NCI-H128 (cell line): ENCODE measurements at regions not wholly inside any gene's neighbourhood (a gene's known extent, or its start where the extent isn't known, plus 50 kb on each side); places are given as distances from the start of the nearest gene placed in this dataset.
"Not testable (repeated sequence)": the region's sequence is repeated elsewhere in the genome, so short reads cannot be mapped to it uniquely, and the experiment has no call there.

Experiments
- DNase-seq: peaks from one replicate; lab custom pipeline; 2025; ENCODE audit not compliant: unreplicated experiment; lab: John Stamatoyannopoulos, UW

- no peak for DNase-seq
These were observed 108.5 kb downstream of the KCNK1 start for GRCh38 chr1:233722212-233722979.

- DNase-seq, result no peak
These were observed 109.5 kb downstream of the KCNK1 start for GRCh38 chr1:233723387-233723786.

- DNase-seq, result not testable (repeated sequence)
These were observed 110.3 kb downstream of the KCNK1 start for GRCh38 chr1:233724131-233724631.

- DNase-seq, result no peak
These were observed 111.5 kb downstream of the KCNK1 start for GRCh38 chr1:233725423-233725822.

GRCh38 chr1:233728721-233729120 lies 114.8 kb downstream of the KCNK1 start:
- DNase-seq, result no peak

GRCh38 chr1:233730380-233730779 lies 116.5 kb downstream of the KCNK1 start:
- no peak for DNase-seq

- no peak for DNase-seq
These were observed 116.9 kb downstream of the KCNK1 start for GRCh38 chr1:233730809-233731208.

GRCh38 chr1:233732206-233732605 lies 118.3 kb downstream of the KCNK1 start:
- DNase-seq, result no peak

GRCh38 chr1:233734456-233734855 lies 120.5 kb downstream of the KCNK1 start:
- DNase-seq, result no peak

- no peak for DNase-seq
These were observed 121.4 kb downstream of the KCNK1 start for GRCh38 chr1:233735331-233735730.

GRCh38 chr1:233735847-233736246 lies 121.9 kb downstream of the KCNK1 start:
- no peak for DNase-seq

- no peak for DNase-seq
These were observed 123.4 kb downstream of the KCNK1 start for GRCh38 chr1:233737341-233737740.

- no peak for DNase-seq
These were observed 124.5 kb downstream of the KCNK1 start for GRCh38 chr1:233738396-233738795.

GRCh38 chr1:233738850-233739249 lies 124.9 kb downstream of the KCNK1 start:
- DNase-seq, result no peak

- no peak for DNase-seq
These were observed 131.0 kb downstream of the KCNK1 start for GRCh38 chr1:233744779-233745513.

- no peak for DNase-seq
These were observed 136.2 kb downstream of the KCNK1 start for GRCh38 chr1:233750139-233750538.

GRCh38 chr1:233759665-233760064 lies 144.8 kb upstream of the SLC35F3 start:
- DNase-seq, result no peak

GRCh38 chr1:233764304-233764703 lies 140.2 kb upstream of the SLC35F3 start:
- not testable (repeated sequence) for DNase-seq

- no peak for DNase-seq
These were observed 126.9 kb upstream of the SLC35F3 start for GRCh38 chr1:233777566-233777965.

- DNase-seq, result no peak
These were observed 124.4 kb upstream of the SLC35F3 start for GRCh38 chr1:233780049-233780448.

GRCh38 chr1:233782937-233783586 lies 121.4 kb upstream of the SLC35F3 start:
- no peak for DNase-seq

GRCh38 chr1:233787599-233787998 lies 116.9 kb upstream of the SLC35F3 start:
- no peak for DNase-seq
